Astrocyte (in vitro differentiated cells and primary cell): ENCODE measurements at regions not wholly inside any gene's neighbourhood (a gene's known extent, or its start where the extent isn't known, plus 50 kb on each side); places are given as distances from the start of the nearest gene placed in this dataset.
A peak's percentile ranks its signal among the peaks of the same experiment; 100 is the strongest.
"Not testable (repeated sequence)": the region's sequence is repeated elsewhere in the genome, so short reads cannot be mapped to it uniquely, and the experiment has no call there.

Experiments used
- DNase-seq: peaks from one replicate; pipeline ENCODE4 v3.0.0-alpha.2; 2010; ENCODE audit warnings: low read depth
- FAIRE-seq: peaks from 2 replicates; lab custom pipeline; 2011; peaks lifted over from hg19 to GRCh38; lab: Jason Lieb, UNC
- H2AFZ ChIP-seq: 2 replicates; pipeline ENCODE4 v1.6.0; 2012; ENCODE audit warnings: low read depth, low read length, inconsistent platforms
- H3K27ac ChIP-seq: 2 replicates; pipeline ENCODE4 v1.5.1; 2011; ENCODE audit warnings: low read depth, low read length, inconsistent platforms
- H3K27me3 ChIP-seq: 2 replicates; pipeline ENCODE4 v1.6.0; 2011; ENCODE audit warnings: low read length, inconsistent platforms; ENCODE audit not compliant: insufficient read depth
- H3K36me3 ChIP-seq: 2 replicates; pipeline ENCODE4 v1.5.1; 2011; ENCODE audit warnings: low read length, inconsistent platforms; ENCODE audit not compliant: insufficient read depth
- H3K4me1 ChIP-seq: 2 replicates; pipeline ENCODE4 v1.5.1; 2011; ENCODE audit warnings: low read length, inconsistent platforms; ENCODE audit not compliant: insufficient read depth
- H3K4me2 ChIP-seq: 2 replicates; pipeline ENCODE4 v1.6.0; 2012; ENCODE audit warnings: low read length, inconsistent platforms
- H3K4me3 ChIP-seq: 2 replicates; pipeline ENCODE4 v1.5.1; 2011; ENCODE audit warnings: low read depth, mild to moderate bottlenecking, low read length, inconsistent platforms; ENCODE audit not compliant: insufficient read depth
- H3K79me2 ChIP-seq: 2 replicates; pipeline ENCODE4 v1.6.0; 2012; ENCODE audit warnings: mild to moderate bottlenecking, low read length, inconsistent platforms; ENCODE audit not compliant: insufficient read depth
- H3K9ac ChIP-seq: 2 replicates; pipeline ENCODE4 v1.6.0; 2012; ENCODE audit warnings: mild to moderate bottlenecking, low read length, inconsistent platforms
- H3K9me3 ChIP-seq: 2 replicates; pipeline ENCODE4 v1.5.1; 2012; ENCODE audit warnings: low read depth, mild to moderate bottlenecking, low read length, inconsistent platforms; ENCODE audit not compliant: insufficient read depth
- H4K20me1 ChIP-seq: 2 replicates; pipeline ENCODE4 v1.6.0; 2012; ENCODE audit warnings: low read length, inconsistent platforms; ENCODE audit not compliant: insufficient read depth
- H3K27ac Mint-ChIP-seq: one replicate; pipeline ENCODE4 v1.8.0; 2021; ENCODE audit warnings: mild to moderate bottlenecking, mixed read lengths; ENCODE audit not compliant: unreplicated experiment
- H3K27me3 Mint-ChIP-seq: one replicate; pipeline ENCODE4 v1.8.0; 2021; ENCODE audit warnings: low read depth, mixed read lengths; ENCODE audit not compliant: unreplicated experiment
- H3K36me3 Mint-ChIP-seq: one replicate; pipeline ENCODE4 v1.8.0; 2021; ENCODE audit warnings: low read depth, mixed read lengths; ENCODE audit not compliant: unreplicated experiment
- H3K4me1 Mint-ChIP-seq: one replicate; pipeline ENCODE4 v1.8.0; 2021; ENCODE audit warnings: low read depth, mixed read lengths; ENCODE audit not compliant: unreplicated experiment
- H3K4me3 Mint-ChIP-seq: one replicate; pipeline ENCODE4 v1.8.0; 2021; ENCODE audit warnings: mild to moderate bottlenecking, moderate library complexity, mixed read lengths; ENCODE audit not compliant: unreplicated experiment
- H3K9me3 Mint-ChIP-seq: one replicate; pipeline ENCODE4 v1.8.0; 2021; ENCODE audit warnings: mild to moderate bottlenecking, mixed read lengths; ENCODE audit not compliant: unreplicated experiment

DNA sequence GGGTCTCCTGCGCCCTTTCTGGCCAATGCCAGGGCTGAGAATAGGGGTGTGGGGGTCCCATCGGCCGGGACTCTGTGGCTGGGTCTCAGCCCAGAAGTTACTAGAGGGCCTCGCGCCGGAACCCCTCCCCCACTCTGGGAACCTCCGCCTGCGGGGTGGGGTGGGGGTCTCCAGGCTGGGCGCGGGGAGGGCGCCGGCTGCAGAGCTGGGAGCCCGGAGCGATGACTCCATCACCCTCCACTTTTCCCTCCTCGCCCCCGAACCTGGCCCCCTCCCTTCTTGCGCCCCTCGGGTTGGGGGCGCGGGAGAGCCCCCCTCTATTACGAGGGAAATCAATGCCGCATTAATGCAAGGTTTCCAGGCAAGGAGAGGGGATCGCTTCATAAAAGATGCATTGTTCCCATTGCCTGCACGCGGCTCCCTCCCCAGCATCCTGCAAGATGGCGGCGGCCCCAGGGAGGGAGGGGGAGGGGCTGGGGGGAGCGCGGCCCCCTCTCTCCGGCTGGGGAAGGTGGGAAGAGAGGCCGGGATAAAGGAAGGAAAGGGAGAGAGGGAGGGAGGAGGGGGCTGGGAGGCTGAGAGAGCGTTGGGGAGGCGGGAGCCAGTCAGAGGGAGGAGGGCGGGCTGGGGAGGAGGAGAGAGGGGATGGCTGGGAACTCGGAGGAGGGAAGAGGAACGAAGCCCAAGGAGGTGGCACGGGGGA, 156.7 kb downstream of the CRLF3 start:
- Histone ChIP-seq H3K4me2 (peak overlapping the region; percentile 69), H3K9ac (peak overlapping the region; percentile 31)
- H2AFZ ChIP-seq, H3K36me3 ChIP-seq, H4K20me1 ChIP-seq, H3K4me1 ChIP-seq, H3K27me3 Mint-ChIP-seq, H3K9me3 ChIP-seq, H3K27ac Mint-ChIP-seq, H3K27me3 ChIP-seq, H3K4me3 Mint-ChIP-seq, H3K79me2 ChIP-seq, H3K9me3 Mint-ChIP-seq, H3K4me3 ChIP-seq, H3K4me1 Mint-ChIP-seq, H3K36me3 Mint-ChIP-seq, FAIRE-seq, H3K27ac ChIP-seq: not testable (repeated sequence)
- DNase-seq: peak; percentile 83

GRCh38 chr17:30666838-30667656, 157.4 kb downstream of the CRLF3 start:
- not testable (repeated sequence) for H3K27me3 Mint-ChIP-seq, H2AFZ ChIP-seq, H3K36me3 ChIP-seq, H3K27me3 ChIP-seq, H3K27ac ChIP-seq, H3K9me3 ChIP-seq, H3K4me3 ChIP-seq, H4K20me1 ChIP-seq, FAIRE-seq, H3K4me1 Mint-ChIP-seq, H3K36me3 Mint-ChIP-seq, H3K79me2 ChIP-seq, H3K27ac Mint-ChIP-seq, H3K4me1 ChIP-seq, H3K9me3 Mint-ChIP-seq, DNase-seq
- H3K9ac ChIP-seq: peak overlapping the region; percentile 31
- H3K4me3 Mint-ChIP-seq: peak overlapping the region; percentile 70
- H3K4me2 ChIP-seq: peak overlapping the region; percentile 69

GRCh38 chr17:30663727-30664455, 160.6 kb downstream of the CRLF3 start:
- H3K4me3 Mint-ChIP-seq, H3K4me2 ChIP-seq, H3K27me3 ChIP-seq, H3K79me2 ChIP-seq, H3K27ac ChIP-seq, H3K27me3 Mint-ChIP-seq, H3K27ac Mint-ChIP-seq, H3K4me1 ChIP-seq, FAIRE-seq, H3K4me3 ChIP-seq, H3K9me3 Mint-ChIP-seq, H3K4me1 Mint-ChIP-seq, H3K36me3 Mint-ChIP-seq, H4K20me1 ChIP-seq, H3K36me3 ChIP-seq, H2AFZ ChIP-seq, H3K9ac ChIP-seq, H3K9me3 ChIP-seq: not testable (repeated sequence)
- DNase-seq: peak; percentile 4

DNA sequence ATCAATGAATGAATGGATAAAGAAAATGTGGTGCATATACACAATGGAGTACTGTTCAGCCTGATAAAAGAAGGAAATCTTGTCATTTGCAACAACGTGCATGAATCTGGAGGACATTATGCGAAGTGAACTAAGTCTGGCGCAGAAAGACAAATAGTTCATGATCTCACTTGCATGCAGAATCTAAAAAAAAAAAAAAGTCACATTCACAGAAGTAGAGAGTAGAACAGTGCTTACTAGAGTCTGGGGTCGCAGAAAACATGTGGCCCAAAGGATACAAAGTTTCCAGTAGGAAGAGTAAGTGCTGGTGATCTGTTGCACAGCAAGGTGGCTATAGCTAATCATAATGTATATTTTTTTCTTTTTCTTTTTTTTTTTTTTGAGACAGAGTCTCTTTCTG, 167.3 kb downstream of the CRLF3 start:
- H3K9ac ChIP-seq, H3K79me2 ChIP-seq, H4K20me1 ChIP-seq, H3K27me3 ChIP-seq, H3K36me3 Mint-ChIP-seq, H3K4me2 ChIP-seq, H3K9me3 ChIP-seq, H3K27me3 Mint-ChIP-seq, FAIRE-seq, H3K4me1 ChIP-seq, H2AFZ ChIP-seq, H3K27ac Mint-ChIP-seq, H3K27ac ChIP-seq, H3K4me3 ChIP-seq, DNase-seq, H3K4me3 Mint-ChIP-seq, H3K4me1 Mint-ChIP-seq, H3K9me3 Mint-ChIP-seq, H3K36me3 ChIP-seq: not testable (repeated sequence)

- not testable (repeated sequence) for H3K4me3 ChIP-seq, FAIRE-seq, H3K9me3 ChIP-seq
Observed at GRCh38 chr17:30653038-30653437, 171.5 kb downstream of the CRLF3 start.

More at GRCh38 chr17:30653038-30653437, 171.5 kb downstream of the CRLF3 start:
- H3K79me2 ChIP-seq, H3K4me1 Mint-ChIP-seq, H3K27ac Mint-ChIP-seq, H3K9ac ChIP-seq, H4K20me1 ChIP-seq, H3K27me3 ChIP-seq, H3K36me3 ChIP-seq, H3K4me3 Mint-ChIP-seq, H3K9me3 Mint-ChIP-seq, H2AFZ ChIP-seq, H3K4me2 ChIP-seq, DNase-seq, H3K27me3 Mint-ChIP-seq, H3K27ac ChIP-seq, H3K36me3 Mint-ChIP-seq, H3K4me1 ChIP-seq: not testable (repeated sequence)
